GM12873 (cell line): ENCODE measurements at regions not wholly inside any gene's neighbourhood (a gene's known extent, or its start where the extent isn't known, plus 50 kb on each side); places are given as distances from the start of the nearest gene placed in this dataset.

Source experiments
- CTCF ChIP-seq: IDR thresholded peaks from 2 replicates; pipeline ENCODE4 v1.5.1; 2012; ENCODE audit warnings: low read depth, mild to moderate bottlenecking, moderate library complexity, low read length, control low read depth; ENCODE audit not compliant: insufficient read depth; ENCODE audit errors: missing control alignments

DNA sequence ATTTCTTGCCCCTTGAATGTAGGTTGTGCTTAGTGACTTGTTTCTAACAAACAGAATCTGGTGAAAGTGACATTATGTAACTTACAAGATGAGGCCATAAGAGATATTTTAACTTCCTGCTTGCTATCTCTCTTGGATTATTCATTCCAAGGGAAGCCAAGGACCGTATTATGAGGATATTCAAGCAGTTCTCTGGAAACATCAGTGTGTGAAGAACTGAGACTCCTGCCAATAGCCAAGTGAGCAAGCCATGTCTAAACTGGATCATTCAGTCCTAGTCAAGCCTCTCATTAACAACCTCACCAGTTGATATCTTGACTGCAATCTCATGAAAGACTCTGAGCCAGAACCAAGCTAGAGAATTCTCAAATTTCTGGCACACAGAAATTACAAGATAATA lies 765.1 kb upstream of the SLC8A1 start:
- TF ChIP-seq CTCF = no peak

DNA sequence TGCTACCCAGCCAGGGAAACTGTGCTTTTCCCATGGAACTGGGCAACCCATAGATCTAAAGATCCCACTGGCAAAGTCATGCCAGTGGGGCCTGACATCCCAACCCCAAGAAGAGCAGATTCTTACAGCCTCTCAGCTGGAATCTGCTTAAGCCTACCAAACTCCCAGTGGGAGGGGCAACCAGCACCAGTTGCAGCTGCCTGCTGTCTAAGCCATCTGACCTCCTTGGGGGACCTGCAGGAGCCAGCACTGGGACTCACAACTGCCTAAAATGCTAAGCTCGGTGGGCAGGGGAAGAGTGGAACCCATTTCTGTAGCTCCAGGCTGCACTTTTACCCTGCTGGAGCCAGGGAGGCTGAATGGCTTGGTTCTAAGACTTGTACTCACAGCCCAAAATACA lies 770.7 kb upstream of the SLC8A1 start:
- no peak for TF ChIP-seq CTCF

DNA sequence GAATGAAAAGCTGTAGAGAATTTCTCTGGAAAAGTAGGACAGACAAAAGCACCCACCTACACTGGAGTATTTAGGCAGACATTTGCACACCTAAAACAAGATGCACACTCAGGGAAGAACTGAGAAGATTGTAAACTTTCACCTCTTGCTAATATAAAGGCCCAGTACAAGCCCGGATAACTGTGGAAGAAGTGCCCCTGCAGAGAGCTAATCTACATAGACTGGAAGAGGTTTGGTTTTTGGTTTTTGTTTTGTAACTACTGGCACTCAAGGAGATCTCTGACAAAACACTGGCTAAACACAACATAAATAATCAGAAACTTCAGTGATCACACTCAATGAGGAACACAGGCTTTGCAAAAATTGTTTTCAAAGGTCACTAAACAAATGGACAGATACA lies 782.2 kb upstream of the SLC8A1 start:
- TF ChIP-seq CTCF = no peak

DNA sequence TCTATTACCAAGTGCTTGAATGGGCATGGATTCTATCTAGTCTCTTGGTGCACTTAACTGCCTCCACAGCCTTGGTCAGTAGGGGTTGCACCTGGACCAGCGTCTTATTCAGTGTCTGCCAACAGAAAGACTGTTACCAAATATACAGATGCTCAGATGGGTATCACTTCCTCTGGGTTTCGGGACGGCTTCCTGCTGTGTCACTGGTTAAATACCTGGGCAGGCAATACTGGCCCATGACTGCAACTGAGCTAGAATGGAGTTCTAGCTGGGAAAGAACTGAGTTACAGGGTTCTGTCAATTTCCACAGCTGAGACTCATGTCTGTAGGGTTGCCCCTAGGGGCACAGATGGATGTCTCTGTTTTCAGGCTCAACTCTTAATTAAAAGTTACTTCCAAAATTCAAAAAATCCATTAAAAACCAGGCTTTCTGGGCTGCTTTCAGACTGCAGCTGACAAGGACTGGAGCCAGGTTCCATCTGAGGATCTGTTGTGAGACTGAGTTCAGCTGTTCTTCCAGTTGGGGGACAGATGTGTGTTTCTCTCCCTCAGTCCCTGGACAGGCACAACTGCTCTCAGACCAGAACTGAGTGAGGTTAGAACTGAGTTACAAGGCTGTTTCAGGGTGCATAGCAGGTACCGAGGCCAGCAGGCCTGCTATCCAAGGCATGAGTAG lies 789.6 kb upstream of the SLC8A1 start:
- TF ChIP-seq CTCF = peak; percentile 6

DNA sequence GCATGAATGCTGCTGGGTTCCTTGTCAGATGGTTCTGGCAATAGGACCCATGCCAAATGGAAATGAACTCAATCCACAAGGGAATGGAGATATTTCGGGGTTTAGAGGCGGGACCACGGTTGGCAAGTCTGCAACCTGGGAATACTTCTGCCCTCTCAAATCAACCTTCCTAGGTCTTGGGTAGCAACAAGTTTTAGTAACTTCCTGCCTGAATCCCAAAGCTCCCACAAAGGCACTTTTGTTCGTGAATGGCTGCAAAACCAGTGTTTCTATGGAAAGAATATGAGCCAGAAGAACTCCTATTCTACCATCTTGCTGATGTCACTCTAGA lies 790.1 kb upstream of the SLC8A1 start:
- no peak for TF ChIP-seq CTCF

- TF ChIP-seq CTCF = no peak
These were observed 779.7 kb upstream of the PKDCC start for GRCh38 chr2:41267929-41268659.

- no peak for TF ChIP-seq CTCF
These were observed 764.6 kb upstream of the PKDCC start for GRCh38 chr2:41283079-41283775.
